SK-N-DZ (cell line): ENCODE measurements at regions not wholly inside any gene's neighbourhood (a gene's known extent, or its start where the extent isn't known, plus 50 kb on each side); places are given as distances from the start of the nearest gene placed in this dataset.

Experiments used
- DNase-seq: peaks from one replicate; pipeline ENCODE4 v3.0.0-alpha.2; 2015; ENCODE audit warnings: low spot score

GRCh38 chr3:113138839-113139743 lies 72.3 kb upstream of the BOC start:
- DNase-seq = no peak

- DNase-seq = no peak
These were observed 70.5 kb upstream of the BOC start for GRCh38 chr3:113140876-113141275.

- DNase-seq = no peak
These were observed 69.8 kb upstream of the BOC start for GRCh38 chr3:113141543-113141942.

- no peak for DNase-seq
These were observed 68.9 kb upstream of the BOC start for GRCh38 chr3:113142476-113142875.

- no peak for DNase-seq
These were observed 68.0 kb upstream of the BOC start for GRCh38 chr3:113143353-113143752.

GRCh38 chr3:113147681-113148261 lies 63.6 kb upstream of the BOC start:
- DNase-seq = no peak

- DNase-seq = no peak
These were observed 63.1 kb upstream of the BOC start for GRCh38 chr3:113148284-113148683.

- DNase-seq = no peak
These were observed 61.1 kb upstream of the BOC start for GRCh38 chr3:113150250-113150649.

- DNase-seq = no peak
These were observed 59.8 kb upstream of the BOC start for GRCh38 chr3:113151461-113152031.

- no peak for DNase-seq
These were observed 58.5 kb upstream of the BOC start for GRCh38 chr3:113152849-113153248.

GRCh38 chr3:113153499-113154107 lies 57.8 kb upstream of the BOC start:
- DNase-seq = no peak

- DNase-seq = no peak
These were observed 54.5 kb upstream of the BOC start for GRCh38 chr3:113156816-113157333.

- no peak for DNase-seq
These were observed 53.8 kb upstream of the BOC start for GRCh38 chr3:113157408-113158030.

GRCh38 chr3:113158171-113158570 lies 53.2 kb upstream of the BOC start:
- no peak for DNase-seq
